ENCODE measurements at regions not wholly inside any gene's neighbourhood (a gene's known extent, or its start where the extent isn't known, plus 50 kb on each side); places are given as distances from the start of the nearest gene placed in this dataset.

DNA sequence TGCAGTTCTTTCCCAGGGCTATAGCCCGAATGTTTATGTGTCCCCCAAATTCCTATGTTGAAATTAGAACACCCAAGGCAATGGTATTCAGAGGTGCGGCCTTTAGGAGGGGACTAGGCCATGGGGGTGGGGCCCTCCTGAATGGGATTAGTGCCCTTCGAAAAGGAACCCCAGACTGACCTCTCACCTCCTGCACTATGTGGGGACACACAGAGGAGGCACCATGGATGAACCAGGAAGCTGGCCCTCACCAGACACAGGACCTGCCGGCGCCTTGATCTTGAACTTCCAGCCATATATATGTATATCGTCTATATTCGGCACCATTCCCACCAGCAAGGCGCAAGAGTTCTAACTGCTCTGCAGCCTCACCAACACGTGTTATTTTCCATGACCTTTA lies 101.5 kb upstream of the BHLHE23 start:
- TF ChIP-seq, protein P1, sequence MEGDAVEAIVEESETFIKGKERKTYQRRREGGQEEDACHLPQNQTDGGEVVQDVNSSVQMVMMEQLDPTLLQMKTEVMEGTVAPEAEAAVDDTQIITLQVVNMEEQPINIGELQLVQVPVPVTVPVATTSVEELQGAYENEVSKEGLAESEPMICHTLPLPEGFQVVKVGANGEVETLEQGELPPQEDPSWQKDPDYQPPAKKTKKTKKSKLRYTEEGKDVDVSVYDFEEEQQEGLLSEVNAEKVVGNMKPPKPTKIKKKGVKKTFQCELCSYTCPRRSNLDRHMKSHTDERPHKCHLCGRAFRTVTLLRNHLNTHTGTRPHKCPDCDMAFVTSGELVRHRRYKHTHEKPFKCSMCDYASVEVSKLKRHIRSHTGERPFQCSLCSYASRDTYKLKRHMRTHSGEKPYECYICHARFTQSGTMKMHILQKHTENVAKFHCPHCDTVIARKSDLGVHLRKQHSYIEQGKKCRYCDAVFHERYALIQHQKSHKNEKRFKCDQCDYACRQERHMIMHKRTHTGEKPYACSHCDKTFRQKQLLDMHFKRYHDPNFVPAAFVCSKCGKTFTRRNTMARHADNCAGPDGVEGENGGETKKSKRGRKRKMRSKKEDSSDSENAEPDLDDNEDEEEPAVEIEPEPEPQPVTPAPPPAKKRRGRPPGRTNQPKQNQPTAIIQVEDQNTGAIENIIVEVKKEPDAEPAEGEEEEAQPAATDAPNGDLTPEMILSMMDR (IDR thresholded peaks at IDR 0.05): no peak
- no peak for TF ChIP-seq ZFX (IDR thresholded peaks at IDR 0.05; ENCODE audit: borderline replicate concordance)

Data from 22Rv1 (cell line).